GM12878 (cell line): ENCODE measurements at regions not wholly inside any gene's neighbourhood (a gene's known extent, or its start where the extent isn't known, plus 50 kb on each side); places are given as distances from the start of the nearest gene placed in this dataset.

Experiments
- BHLHE40 ChIP-seq, 2 experiments: fragments of 450-650 bp in 1 of 2; IDR thresholded peaks; 2 replicates each; pipeline ENCODE4 v1.6.1; 2011 to 2017; ENCODE audit warnings: low read depth in 2 of 2, borderline replicate concordance in 1 of 2, improper control_type of control experiment in 1 of 2, low read length in 1 of 2, mild to moderate bottlenecking in 1 of 2
- EP300 ChIP-seq, 2 experiments: fragments of 150-350 bp in 1 of 2; IDR thresholded peaks; 2 replicates each; pipeline ENCODE4 v1.6.1; 2011 to 2012; ENCODE audit warnings: low read depth in 2 of 2, low read length in 2 of 2, borderline replicate concordance in 1 of 2, improper control_type of control experiment in 1 of 2, inconsistent platforms in 1 of 2; ENCODE audit not compliant: control insufficient read depth in 1 of 2
- KDM1A ChIP-seq: fragments of 200-600 bp; sonication (generic); IDR thresholded peaks from 2 replicates; pipeline ENCODE4 v1.6.1; 2016; ENCODE audit warnings: borderline replicate concordance
- NFIC ChIP-seq: IDR thresholded peaks from 2 replicates; pipeline ENCODE4 v1.6.1; 2012; ENCODE audit warnings: low read depth, mild to moderate bottlenecking, inconsistent platforms, low read length, moderate library complexity
- POLR2AphosphoS2 ChIP-seq: IDR thresholded peaks from 2 replicates; pipeline ENCODE4 v1.6.1; 2011; ENCODE audit warnings: low read depth, mild to moderate bottlenecking, low read length, improper control_type of control experiment, moderate library complexity
- RFX5 ChIP-seq: IDR thresholded peaks from 2 replicates; pipeline ENCODE4 v1.6.1; 2011; ENCODE audit warnings: low read depth, low read length, improper control_type of control experiment
- SMC3 ChIP-seq: IDR thresholded peaks from 2 replicates; pipeline ENCODE4 v1.6.1; 2011; ENCODE audit warnings: low read length, improper control_type of control experiment, borderline replicate concordance
- SUZ12 ChIP-seq: fragments of 200-600 bp; sonication (generic); IDR thresholded peaks from one replicate; pipeline ENCODE4 v1.6.1; 2018; ENCODE audit warnings: antibody characterized with exemption, mild to moderate bottlenecking; ENCODE audit not compliant: unreplicated experiment
- YY1 ChIP-seq: IDR thresholded peaks from 2 replicates; pipeline ENCODE4 v1.6.1; 2011; ENCODE audit warnings: low read depth, mild to moderate bottlenecking, low read length
- TF ChIP-seq, protein P1 (sequence below): IDR thresholded peaks from 2 replicates; pipeline ENCODE4 v1.6.1; 2012; ENCODE audit warnings: low read length, inconsistent platforms
- TF ChIP-seq, protein P2 (sequence below): fragments of 150-350 bp; IDR thresholded peaks from 2 replicates; pipeline ENCODE4 v1.6.1; 2016; ENCODE audit warnings: low read depth, low read length
- TF ChIP-seq, protein P3 (sequence below), 3 experiments: IDR thresholded peaks in 2 of 3; conservative IDR thresholded peaks in 1 of 3; 2 replicates each; pipeline ENCODE4 v1.5.1; 2011; ENCODE audit warnings: low read depth in 3 of 3, low read length in 3 of 3, mild to moderate bottlenecking in 3 of 3, control low read depth in 2 of 3, moderate library complexity in 2 of 3, inconsistent platforms in 1 of 3, mixed read lengths in 1 of 3; ENCODE audit not compliant: control insufficient read depth in 2 of 3, insufficient read depth in 1 of 3; ENCODE audit errors: extremely low read depth in 1 of 3
- TF ChIP-seq, protein P4 (sequence below): fragments of 450-650 bp; formaldehyde crosslinking; IDR thresholded peaks from 2 replicates; pipeline ENCODE4 v1.4.0; 2022; ENCODE audit warnings: mild to moderate bottlenecking, moderate library complexity
- TF ChIP-seq, protein P5 (sequence below): IDR thresholded peaks from 2 replicates; pipeline ENCODE4 v1.6.1; 2011; ENCODE audit warnings: mild to moderate bottlenecking, low read depth, low read length, moderate library complexity; ENCODE audit not compliant: insufficient replicate concordance

DNA sequence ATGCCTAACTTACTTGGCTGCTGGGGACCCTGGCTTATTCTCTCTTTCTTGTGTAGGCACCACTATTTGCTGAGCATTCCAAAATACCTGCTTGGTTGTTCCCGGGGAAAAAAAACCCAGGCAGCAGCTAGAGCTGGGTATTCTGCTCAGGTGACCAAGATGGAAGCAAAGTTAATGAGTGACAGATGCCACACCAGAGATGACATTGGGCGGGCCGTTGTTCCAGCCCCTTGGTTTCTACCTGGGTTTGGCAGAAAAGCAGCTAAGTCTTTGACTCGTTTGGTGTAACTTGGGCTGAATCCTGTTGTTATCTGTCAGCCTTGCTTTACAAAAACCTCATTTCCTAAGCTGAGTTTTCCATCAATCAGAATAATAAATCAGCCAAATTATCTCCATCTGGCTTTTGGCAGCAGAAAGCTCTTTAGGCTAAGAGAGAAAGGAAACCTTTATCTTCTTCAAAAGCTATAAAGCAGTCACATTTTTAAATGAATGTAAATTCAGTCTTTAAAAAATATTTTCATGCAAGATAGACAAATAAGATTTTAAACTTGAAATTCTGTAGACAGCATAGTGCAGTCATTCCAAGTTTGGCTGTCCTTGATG is 202.0 kb upstream of the GMDS start:
- TF ChIP-seq, protein P1, sequence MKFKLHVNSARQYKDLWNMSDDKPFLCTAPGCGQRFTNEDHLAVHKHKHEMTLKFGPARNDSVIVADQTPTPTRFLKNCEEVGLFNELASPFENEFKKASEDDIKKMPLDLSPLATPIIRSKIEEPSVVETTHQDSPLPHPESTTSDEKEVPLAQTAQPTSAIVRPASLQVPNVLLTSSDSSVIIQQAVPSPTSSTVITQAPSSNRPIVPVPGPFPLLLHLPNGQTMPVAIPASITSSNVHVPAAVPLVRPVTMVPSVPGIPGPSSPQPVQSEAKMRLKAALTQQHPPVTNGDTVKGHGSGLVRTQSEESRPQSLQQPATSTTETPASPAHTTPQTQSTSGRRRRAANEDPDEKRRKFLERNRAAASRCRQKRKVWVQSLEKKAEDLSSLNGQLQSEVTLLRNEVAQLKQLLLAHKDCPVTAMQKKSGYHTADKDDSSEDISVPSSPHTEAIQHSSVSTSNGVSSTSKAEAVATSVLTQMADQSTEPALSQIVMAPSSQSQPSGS = no peak
- TF ChIP-seq, protein P2, sequence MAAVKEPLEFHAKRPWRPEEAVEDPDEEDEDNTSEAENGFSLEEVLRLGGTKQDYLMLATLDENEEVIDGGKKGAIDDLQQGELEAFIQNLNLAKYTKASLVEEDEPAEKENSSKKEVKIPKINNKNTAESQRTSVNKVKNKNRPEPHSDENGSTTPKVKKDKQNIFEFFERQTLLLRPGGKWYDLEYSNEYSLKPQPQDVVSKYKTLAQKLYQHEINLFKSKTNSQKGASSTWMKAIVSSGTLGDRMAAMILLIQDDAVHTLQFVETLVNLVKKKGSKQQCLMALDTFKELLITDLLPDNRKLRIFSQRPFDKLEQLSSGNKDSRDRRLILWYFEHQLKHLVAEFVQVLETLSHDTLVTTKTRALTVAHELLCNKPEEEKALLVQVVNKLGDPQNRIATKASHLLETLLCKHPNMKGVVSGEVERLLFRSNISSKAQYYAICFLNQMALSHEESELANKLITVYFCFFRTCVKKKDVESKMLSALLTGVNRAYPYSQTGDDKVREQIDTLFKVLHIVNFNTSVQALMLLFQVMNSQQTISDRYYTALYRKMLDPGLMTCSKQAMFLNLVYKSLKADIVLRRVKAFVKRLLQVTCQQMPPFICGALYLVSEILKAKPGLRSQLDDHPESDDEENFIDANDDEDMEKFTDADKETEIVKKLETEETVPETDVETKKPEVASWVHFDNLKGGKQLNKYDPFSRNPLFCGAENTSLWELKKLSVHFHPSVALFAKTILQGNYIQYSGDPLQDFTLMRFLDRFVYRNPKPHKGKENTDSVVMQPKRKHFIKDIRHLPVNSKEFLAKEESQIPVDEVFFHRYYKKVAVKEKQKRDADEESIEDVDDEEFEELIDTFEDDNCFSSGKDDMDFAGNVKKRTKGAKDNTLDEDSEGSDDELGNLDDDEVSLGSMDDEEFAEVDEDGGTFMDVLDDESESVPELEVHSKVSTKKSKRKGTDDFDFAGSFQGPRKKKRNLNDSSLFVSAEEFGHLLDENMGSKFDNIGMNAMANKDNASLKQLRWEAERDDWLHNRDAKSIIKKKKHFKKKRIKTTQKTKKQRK = no peak
- no peak for TF ChIP-seq EP300 (IDR thresholded peaks at IDR 0.05; ENCODE audit: borderline replicate concordance in 1 of 2, control insufficient read depth in 1 of 2, low read depth in 2 of 2, low read length in 2 of 2)
- TF ChIP-seq, protein P3, sequence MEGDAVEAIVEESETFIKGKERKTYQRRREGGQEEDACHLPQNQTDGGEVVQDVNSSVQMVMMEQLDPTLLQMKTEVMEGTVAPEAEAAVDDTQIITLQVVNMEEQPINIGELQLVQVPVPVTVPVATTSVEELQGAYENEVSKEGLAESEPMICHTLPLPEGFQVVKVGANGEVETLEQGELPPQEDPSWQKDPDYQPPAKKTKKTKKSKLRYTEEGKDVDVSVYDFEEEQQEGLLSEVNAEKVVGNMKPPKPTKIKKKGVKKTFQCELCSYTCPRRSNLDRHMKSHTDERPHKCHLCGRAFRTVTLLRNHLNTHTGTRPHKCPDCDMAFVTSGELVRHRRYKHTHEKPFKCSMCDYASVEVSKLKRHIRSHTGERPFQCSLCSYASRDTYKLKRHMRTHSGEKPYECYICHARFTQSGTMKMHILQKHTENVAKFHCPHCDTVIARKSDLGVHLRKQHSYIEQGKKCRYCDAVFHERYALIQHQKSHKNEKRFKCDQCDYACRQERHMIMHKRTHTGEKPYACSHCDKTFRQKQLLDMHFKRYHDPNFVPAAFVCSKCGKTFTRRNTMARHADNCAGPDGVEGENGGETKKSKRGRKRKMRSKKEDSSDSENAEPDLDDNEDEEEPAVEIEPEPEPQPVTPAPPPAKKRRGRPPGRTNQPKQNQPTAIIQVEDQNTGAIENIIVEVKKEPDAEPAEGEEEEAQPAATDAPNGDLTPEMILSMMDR (IDR thresholded peaks at IDR 0.05 in 2 of 3, conservative IDR thresholded peaks at IDR 0.05 in 1 of 3; ENCODE audit: control insufficient read depth in 2 of 3, extremely low read depth in 1 of 3, insufficient read depth in 1 of 3, low read depth in 3 of 3, low read length in 3 of 3) = no peak
- no peak for TF ChIP-seq RFX5
- no peak for TF ChIP-seq NFIC
- TF ChIP-seq SUZ12 = no peak
- no peak for TF ChIP-seq SMC3
- no peak for TF ChIP-seq BHLHE40 (IDR thresholded peaks at IDR 0.05; ENCODE audit: borderline replicate concordance in 1 of 2, low read depth in 2 of 2, low read length in 1 of 2)
- no peak for TF ChIP-seq POLR2AphosphoS2
- TF ChIP-seq, protein P4, sequence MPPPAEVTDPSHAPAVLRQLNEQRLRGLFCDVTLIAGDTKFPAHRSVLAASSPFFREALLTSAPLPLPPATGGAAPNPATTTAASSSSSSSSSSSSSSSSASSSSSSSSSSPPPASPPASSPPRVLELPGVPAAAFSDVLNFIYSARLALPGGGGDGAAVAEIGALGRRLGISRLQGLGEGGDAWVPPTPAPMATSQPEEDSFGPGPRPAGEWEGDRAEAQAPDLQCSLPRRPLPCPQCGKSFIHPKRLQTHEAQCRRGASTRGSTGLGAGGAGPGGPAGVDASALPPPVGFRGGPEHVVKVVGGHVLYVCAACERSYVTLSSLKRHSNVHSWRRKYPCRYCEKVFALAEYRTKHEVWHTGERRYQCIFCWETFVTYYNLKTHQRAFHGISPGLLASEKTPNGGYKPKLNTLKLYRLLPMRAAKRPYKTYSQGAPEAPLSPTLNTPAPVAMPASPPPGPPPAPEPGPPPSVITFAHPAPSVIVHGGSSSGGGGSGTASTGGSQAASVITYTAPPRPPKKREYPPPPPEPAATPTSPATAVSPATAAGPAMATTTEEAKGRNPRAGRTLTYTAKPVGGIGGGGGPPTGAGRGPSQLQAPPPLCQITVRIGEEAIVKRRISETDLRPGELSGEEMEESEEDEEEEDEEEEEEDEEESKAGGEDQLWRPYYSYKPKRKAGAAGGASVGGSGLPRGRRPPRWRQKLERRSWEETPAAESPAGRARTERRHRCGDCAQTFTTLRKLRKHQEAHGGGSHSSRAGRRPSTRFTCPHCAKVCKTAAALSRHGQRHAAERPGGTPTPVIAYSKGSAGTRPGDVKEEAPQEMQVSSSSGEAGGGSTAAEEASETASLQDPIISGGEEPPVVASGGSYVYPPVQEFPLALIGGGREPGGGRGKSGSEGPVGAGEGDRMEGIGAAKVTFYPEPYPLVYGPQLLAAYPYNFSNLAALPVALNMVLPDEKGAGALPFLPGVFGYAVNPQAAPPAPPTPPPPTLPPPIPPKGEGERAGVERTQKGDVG (CRISPR knock-in tag) = no peak
- TF ChIP-seq KDM1A = no peak
- TF ChIP-seq, protein P5, sequence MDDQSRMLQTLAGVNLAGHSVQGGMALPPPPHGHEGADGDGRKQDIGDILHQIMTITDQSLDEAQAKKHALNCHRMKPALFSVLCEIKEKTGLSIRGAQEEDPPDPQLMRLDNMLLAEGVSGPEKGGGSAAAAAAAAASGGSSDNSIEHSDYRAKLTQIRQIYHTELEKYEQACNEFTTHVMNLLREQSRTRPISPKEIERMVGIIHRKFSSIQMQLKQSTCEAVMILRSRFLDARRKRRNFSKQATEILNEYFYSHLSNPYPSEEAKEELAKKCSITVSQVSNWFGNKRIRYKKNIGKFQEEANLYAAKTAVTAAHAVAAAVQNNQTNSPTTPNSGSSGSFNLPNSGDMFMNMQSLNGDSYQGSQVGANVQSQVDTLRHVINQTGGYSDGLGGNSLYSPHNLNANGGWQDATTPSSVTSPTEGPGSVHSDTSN = no peak
- no peak for TF ChIP-seq YY1
